G401 (cell line): ENCODE measurements at regions not wholly inside any gene's neighbourhood (a gene's known extent, or its start where the extent isn't known, plus 50 kb on each side); places are given as distances from the start of the nearest gene placed in this dataset.
"Not testable (repeated sequence)": the region's sequence is repeated elsewhere in the genome, so short reads cannot be mapped to it uniquely, and the experiment has no call there.

Experiments
- DNase-seq: peaks from one replicate; pipeline ENCODE4 v3.0.0-alpha.2; 2015; ENCODE audit warnings: low spot score
- in situ Hi-C: cut with HindIII; loops from 2 replicates; pipeline ENCODE4 v1.10.0; 2016; ENCODE audit warnings: low sequenced_read_pairs, mixed read lengths

DNA sequence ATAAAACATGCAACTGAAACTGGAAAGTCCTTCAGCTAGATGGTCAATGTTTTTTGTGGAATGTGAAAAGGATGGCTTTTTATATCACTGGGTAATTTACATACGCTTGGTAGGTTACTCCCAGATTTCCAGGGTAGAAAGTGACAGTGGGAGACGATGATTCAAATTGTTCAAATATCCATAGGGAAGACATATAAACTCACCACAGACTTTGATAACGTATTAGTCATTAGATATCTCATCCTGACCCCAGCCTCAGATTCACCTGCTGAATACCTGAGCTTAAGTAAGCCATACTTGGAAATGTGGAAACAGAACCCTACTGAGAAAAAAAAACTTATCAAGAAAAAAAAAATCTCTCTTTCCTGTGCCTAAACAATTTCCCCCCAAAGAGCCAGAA, 169.4 kb downstream of the ZNF674 start:
- no peak for DNase-seq
- in situ Hi-C loops = no loop called here

- in situ Hi-C loops = no loop called here
- DNase-seq = no peak
Observed at GRCh38 chrX:46374371-46374770, 170.8 kb downstream of the ZNF674 start.

DNA sequence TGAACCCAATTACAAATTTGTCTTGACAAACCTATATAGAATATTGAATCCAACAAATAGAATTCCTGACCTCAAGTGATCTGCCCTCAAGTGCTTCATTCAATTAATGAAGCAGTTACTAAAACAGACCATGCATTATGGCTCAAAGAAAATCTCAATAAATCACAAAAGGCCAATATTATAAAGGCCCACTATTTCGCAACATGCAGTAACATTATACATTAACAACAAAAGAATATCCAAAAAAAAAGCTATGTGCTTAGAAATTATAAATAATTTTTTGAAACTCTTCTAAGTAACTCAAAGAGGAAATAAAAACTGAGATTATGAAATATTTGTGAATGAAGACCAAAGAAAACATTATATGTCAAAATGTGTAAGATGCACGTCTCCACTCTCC, 177.7 kb downstream of the ZNF674 start:
- no peak for DNase-seq
- in situ Hi-C loops = no loop called here

DNA sequence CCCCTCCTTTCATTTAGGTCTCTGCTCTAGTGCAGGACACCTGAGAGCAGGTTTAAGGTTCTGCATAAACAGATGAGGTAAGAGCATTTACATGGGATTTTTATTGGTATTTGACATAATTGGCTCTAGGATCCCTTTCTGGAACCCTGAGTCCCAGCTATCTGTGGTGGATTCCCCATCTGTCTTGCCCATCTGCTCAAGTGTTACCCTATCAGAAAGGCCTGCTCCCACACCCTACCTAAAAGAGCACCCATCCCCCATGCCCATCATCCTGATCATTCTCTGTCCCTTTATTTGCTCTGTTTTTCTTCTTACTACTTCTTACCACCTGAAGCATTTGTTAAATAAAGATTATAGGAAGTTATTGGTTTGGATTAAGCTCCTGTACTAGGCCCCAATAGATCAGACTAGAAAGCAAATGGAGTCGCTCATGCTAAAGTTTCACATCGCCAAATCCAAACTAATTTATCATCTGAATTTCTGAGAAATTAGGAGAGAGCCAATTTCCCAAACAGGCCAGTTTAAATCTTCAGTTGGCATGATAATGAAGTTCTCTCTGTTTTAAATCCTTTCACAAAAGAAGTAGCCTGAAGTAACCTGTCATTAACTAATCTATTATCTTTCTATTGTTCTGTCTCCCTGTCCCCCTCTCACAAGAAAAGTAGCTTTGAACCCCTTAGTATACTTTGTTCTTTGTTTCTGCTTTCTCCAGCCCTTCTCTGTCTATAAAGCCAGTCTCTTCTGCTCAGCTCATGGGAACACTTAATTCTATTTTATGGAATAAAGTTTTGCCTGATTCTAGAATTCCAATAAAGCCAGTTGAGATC, 178.6 kb downstream of the ZNF674 start:
- DNase-seq = no peak
- in situ Hi-C loops = no loop called here

GRCh38 chrX:46354481-46354880, 190.7 kb downstream of the ZNF674 start:
- in situ Hi-C loops = no loop called here

GRCh38 chrX:46341767-46342322, 203.4 kb downstream of the ZNF674 start:
- in situ Hi-C loops = no loop called here
- no peak for DNase-seq

More at GRCh38 chrX:46354481-46354880, 190.7 kb downstream of the ZNF674 start:
- DNase-seq = no peak

GRCh38 chrX:46340696-46341095, 204.5 kb downstream of the ZNF674 start:
- DNase-seq = no peak
- in situ Hi-C loops = no loop called here

- no peak for DNase-seq
- in situ Hi-C loops = no loop called here
Observed at GRCh38 chrX:46333550-46333949, 211.7 kb downstream of the ZNF674 start.

DNA sequence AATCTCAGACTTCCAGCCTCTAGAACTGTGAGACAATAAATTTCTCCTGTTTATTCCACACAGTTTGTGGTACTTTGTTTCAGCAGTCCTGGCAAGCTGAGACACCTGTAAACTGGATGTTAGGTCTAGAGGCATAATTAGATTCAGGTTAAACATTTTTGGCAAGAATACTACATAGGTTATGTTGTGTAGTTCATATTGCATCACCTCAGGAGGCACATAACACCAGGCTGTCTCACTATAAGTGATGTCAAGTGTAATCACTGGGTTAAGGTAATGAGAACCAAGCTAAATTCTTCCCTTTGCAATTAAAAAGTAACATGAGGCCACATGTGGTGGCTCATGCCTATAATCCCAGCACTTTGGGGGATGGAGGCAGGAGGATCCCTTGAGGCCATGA, 214.2 kb downstream of the ZNF674 start:
- in situ Hi-C loops = no loop called here
- no peak for DNase-seq

DNA sequence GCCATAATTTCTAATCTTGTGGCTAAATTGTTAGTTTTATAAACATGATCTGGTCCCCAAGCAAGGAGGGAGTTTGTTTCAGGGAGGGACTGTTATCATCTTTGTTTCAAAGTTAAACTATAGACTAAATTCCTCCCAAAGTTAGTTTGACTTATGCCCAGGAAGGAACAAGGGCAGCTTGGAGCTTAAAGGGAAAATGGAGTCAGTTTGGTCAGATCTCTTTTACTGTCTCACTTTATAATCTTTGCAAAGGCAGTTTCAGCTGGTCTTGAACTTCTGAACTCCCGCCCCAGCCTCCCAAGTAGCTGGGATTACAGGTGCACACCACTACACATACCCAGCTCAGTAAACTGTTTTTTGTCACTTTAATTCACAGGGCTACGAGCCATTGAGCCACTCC, 214.7 kb downstream of the ZNF674 start:
- in situ Hi-C loops = no loop called here

GRCh38 chrX:46328133-46328532, 217.1 kb downstream of the ZNF674 start:
- in situ Hi-C loops = no loop called here
- DNase-seq = no peak

More for the DNA sequence above, 214.7 kb downstream of the ZNF674 start:
- DNase-seq = no peak

GRCh38 chrX:46327566-46328115, 217.6 kb downstream of the ZNF674 start:
- peak; percentile 3 for DNase-seq

GRCh38 chrX:46326161-46326560, 219.1 kb downstream of the ZNF674 start:
- in situ Hi-C loops = no loop called here
- no peak for DNase-seq

More at GRCh38 chrX:46327566-46328115, 217.6 kb downstream of the ZNF674 start:
- in situ Hi-C loops = no loop called here

DNA sequence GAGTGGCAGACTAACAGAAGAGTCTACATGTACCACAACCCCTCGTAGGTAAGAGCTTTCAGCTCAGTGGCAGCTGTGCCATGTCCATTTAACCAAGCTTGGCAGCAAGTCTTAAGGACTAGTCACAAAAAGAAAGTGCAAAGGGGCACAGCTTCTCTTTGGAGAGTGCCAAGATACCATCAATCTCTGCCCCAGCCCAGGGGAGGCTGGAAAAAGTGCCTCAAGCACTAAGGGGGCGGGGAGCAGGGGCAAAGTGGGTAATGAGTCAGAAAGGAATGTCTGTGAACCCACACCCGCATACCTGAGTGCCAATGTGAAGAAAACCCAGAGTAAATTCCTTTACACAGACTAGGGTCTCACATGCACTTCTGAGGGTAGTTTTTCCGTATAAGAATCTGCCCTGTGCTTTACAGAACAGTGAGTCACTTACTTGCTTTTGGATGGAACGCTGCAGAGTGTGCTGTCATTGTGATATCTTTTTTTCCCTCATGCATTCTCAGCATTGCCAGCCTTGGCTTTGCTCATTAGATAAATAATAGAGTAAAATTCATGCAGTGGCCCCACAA, 219.8 kb downstream of the ZNF674 start:
- in situ Hi-C loops = no loop called here
- no peak for DNase-seq

- DNase-seq = no peak
- in situ Hi-C loops = no loop called here
Observed at GRCh38 chrX:46324166-46324565, 221.1 kb downstream of the ZNF674 start.

DNA sequence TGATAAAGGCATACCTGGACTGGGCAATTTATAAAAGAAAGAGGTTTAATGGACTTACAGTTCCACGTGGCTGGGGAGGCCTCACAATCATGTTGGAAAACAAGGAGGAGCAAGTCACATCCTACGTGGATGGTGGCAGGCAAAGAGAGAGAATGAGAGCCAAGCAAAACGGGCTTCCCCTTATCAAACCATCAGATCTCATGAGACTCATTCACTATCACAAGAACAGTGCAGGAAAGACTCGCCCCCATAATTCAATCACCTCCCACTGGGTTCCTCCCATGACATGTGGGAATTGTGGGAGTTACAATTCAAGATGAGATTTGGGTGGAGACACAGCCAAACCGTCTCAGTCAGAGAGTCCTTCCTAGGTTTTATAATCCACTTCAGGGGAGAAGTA, 222.3 kb downstream of the ZNF674 start:
- in situ Hi-C loops, DNase-seq: not testable (repeated sequence)

DNA sequence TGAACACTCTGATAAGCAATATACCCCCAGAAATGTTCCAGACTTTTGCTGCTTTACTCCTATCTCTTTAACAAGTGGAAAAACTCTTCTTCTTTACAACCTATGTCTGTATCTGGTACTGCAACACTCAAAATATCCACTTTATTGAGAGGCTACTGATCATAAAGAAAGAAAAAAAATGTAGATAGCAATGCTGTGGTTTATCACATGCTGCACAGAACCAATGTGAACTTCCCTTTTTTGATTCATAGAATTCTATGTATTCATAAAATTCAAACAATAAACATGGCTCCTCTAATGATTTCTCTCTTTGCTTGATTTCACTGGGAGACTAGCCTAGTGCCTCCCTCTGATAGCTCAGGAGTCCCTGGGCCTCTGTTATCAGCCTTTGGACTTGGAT, 223.5 kb downstream of the ZNF674 start:
- in situ Hi-C loops = no loop called here
- DNase-seq = no peak

GRCh38 chrX:46319750-46320149, 225.5 kb downstream of the ZNF674 start:
- DNase-seq = no peak
- in situ Hi-C loops = no loop called here

DNA sequence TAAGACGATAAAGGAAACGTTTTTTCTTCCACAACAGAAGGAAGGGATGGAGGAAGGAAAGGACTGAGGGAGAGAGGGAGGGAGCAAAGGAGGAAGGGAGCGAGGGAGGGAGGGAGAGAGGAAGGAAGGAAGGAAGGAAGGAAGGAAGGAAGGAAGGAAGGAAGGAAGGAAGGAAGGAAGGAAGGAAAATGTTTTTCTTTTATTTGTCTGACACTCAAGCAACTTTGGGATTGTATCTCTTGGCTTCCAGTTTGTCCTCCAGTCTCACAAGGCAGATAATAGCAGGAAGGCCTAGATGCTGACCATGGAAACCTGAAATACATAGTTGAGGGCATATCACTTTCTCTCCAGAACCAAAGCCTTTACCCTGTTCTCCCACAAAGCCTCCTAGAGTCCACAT, 226.7 kb downstream of the ZNF674 start:
- in situ Hi-C loops = no loop called here

DNA sequence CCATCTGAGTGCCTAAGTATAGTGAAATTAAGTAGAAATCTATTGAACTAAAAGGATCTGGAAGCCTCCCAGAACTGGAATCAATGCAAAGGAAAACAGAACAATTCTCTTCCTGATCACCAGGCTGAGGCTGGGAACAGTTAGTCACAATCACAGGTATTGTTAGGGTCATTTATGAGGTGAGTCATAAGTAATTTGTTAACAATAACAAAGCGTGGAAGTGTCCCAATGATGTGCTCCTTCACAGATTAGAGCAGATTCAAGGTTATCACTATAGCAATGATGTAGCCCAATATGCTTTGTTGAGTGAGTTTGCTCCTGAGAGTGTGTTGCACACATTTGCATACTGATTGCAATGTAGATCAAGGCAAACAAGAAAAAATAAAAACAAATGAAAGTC, 228.1 kb downstream of the ZNF674 start:
- DNase-seq = no peak
- in situ Hi-C loops = no loop called here

More for the DNA sequence above, 226.7 kb downstream of the ZNF674 start:
- DNase-seq = no peak
